Esophagus squamous epithelium (tissue), 5 donors: ENCODE measurements at regions not wholly inside any gene's neighbourhood (a gene's known extent, or its start where the extent isn't known, plus 50 kb on each side); places are given as distances from the start of the nearest gene placed in this dataset.
A peak's percentile ranks its signal among the peaks of the same experiment; 100 is the strongest.

Experiments used
- DNase-seq: peaks from one replicate; lab custom pipeline; 2025; lab: John Stamatoyannopoulos, UW
- H3K27ac ChIP-seq, 4 donors: fragments of 200-600 bp; sonication (generic); one replicate each; pipeline ENCODE4 v1.5.1; 2016 to 2019; ENCODE audit warnings: mild to moderate bottlenecking in 1 of 4
- H3K27me3 ChIP-seq, 4 donors: fragments of 200-600 bp; sonication (generic); 1 replicate in 3 of 4; 2 replicates in 1 of 4; pipeline versions ENCODE4 v1.5.1 to v1.6.0; 2017 to 2021; ENCODE audit warnings: antibody characterized with exemption in 1 of 4
- H3K36me3 ChIP-seq, 3 donors: fragments of 200-600 bp; sonication (generic); one replicate each; pipeline ENCODE4 v1.5.1; 2016 to 2019
- H3K4me1 ChIP-seq, 3 donors: fragments of 200-600 bp; sonication (generic); one replicate each; pipeline ENCODE4 v1.5.1; 2017 to 2019
- H3K4me3 ChIP-seq, 4 donors: fragments of 200-600 bp; sonication (generic); 1 replicate in 3 of 4; 2 replicates in 1 of 4; pipeline ENCODE4 v1.5.1; 2016 to 2019; ENCODE audit warnings: mild to moderate bottlenecking in 2 of 4, moderate library complexity in 1 of 4
- H3K9me3 ChIP-seq, 3 donors: fragments of 200-600 bp; sonication (generic); one replicate each; pipeline ENCODE4 v1.5.1; 2016 to 2019
- CTCF ChIP-seq, 6 experiments: fragments of 450-650 bp in 4 of 6; fragments of 200-600 bp in 2 of 6; sonication (generic) in 2 of 6; IDR thresholded peaks; one replicate each; pipeline ENCODE4 v1.5.1; 2016 to 2019; ENCODE audit warnings: antibody characterized with exemption in 6 of 6, mild to moderate bottlenecking in 4 of 6, moderate library complexity in 4 of 6
- POLR2A ChIP-seq, 4 donors: fragments of 450-650 bp; IDR thresholded peaks; one replicate each; pipeline ENCODE4 v1.6.1; 2017; ENCODE audit warnings: antibody characterized with exemption in 4 of 4, mild to moderate bottlenecking in 4 of 4, moderate library complexity in 3 of 4
- WGBS, 2 donors: methylation state at CpG; one replicate each; pipeline ENCODE4 v1.1.5; 2018; 5-methylcytosine and 5-hydroxymethylcytosine counted together
- intact Hi-C: fragments of 100-400 bp; cut with DNase I; formaldehyde crosslinking; loops from one replicate; pipeline ENCODE4 v1.15.0; 2022
- donor health status: DM: yes; HTN: yes; CAD: no.

GRCh38 chr5:74433896-74434829, 206.4 kb downstream of the ENC1 start:
- H3K27ac ChIP-seq: peak overlapping the region in 1 of 4 donors; percentile 25

GRCh38 chr5:74433255-74433895, 207.2 kb downstream of the ENC1 start:
- H3K36me3 ChIP-seq: no peaks in the 10 kb centered on the region
- no peaks in the 10 kb centered on the region for H3K27me3 ChIP-seq
- WGBS, 2 donors: 29 to 36% methylated on average over 7 of the region's 7 CpGs
- DNase-seq: no peak
- H3K4me3 ChIP-seq: no peak overlapping the region
- intact Hi-C loops: no loop called here
- H3K27ac ChIP-seq: no peak overlapping the region
- TF ChIP-seq POLR2A (IDR thresholded peaks at IDR 0.05) (no peak), CTCF (IDR thresholded peaks at IDR 0.05) (no peak)
- H3K9me3 ChIP-seq: no peaks in the 10 kb centered on the region
- peaks cover 7 to 25% (median 9%) of the 10 kb centered on the region in 3 donors for H3K4me1 ChIP-seq

More at GRCh38 chr5:74433896-74434829, 206.4 kb downstream of the ENC1 start:
- peak overlapping the region in 1 of 4 donors; percentile 16 for H3K4me3 ChIP-seq
- 36 to 42% methylated on average over 9 of the region's 9 CpGs for WGBS, 2 donors
- no peaks in the 10 kb centered on the region for H3K36me3 ChIP-seq
- TF ChIP-seq POLR2A (IDR thresholded peaks at IDR 0.05) (no peak), CTCF (IDR thresholded peaks at IDR 0.05) (no peak)
- DNase-seq: no peak
- no peaks in the 10 kb centered on the region for H3K9me3 ChIP-seq
- no peaks in the 10 kb centered on the region for H3K27me3 ChIP-seq
- H3K4me1 ChIP-seq: peaks cover 7 to 25% (median 9%) of the 10 kb centered on the region in 3 donors
- intact Hi-C loops: no loop called here

- no peak for DNase-seq
- intact Hi-C loops: no loop called here
- 65 to 76% methylated on average over 4 of the region's 4 CpGs for WGBS, 2 donors
Observed at GRCh38 chr5:74432721-74433120, 207.8 kb downstream of the ENC1 start.

GRCh38 chr5:74432216-74432615, 208.3 kb downstream of the ENC1 start:
- no peak overlapping the region for H3K27ac ChIP-seq
- WGBS, 2 donors: 16 to 42% methylated on average over 7 of the region's 7 CpGs
- H3K4me3 ChIP-seq: no peak overlapping the region
- intact Hi-C loops: no loop called here
- H3K9me3 ChIP-seq: no peaks in the 10 kb centered on the region
- no peaks in the 10 kb centered on the region for H3K27me3 ChIP-seq
- DNase-seq: no peak
- H3K4me1 ChIP-seq: peaks cover 7 to 25% (median 9%) of the 10 kb centered on the region in 3 donors
- TF ChIP-seq POLR2A (IDR thresholded peaks at IDR 0.05) (no peak), CTCF (IDR thresholded peaks at IDR 0.05) (no peak)
- H3K36me3 ChIP-seq: no peaks in the 10 kb centered on the region

More at GRCh38 chr5:74432721-74433120, 207.8 kb downstream of the ENC1 start:
- no peak overlapping the region for H3K4me3 ChIP-seq
- no peak overlapping the region for H3K27ac ChIP-seq
- no peaks in the 10 kb centered on the region for H3K27me3 ChIP-seq
- TF ChIP-seq POLR2A (IDR thresholded peaks at IDR 0.05) (no peak), CTCF (IDR thresholded peaks at IDR 0.05) (no peak)
- no peaks in the 10 kb centered on the region for H3K36me3 ChIP-seq
- peaks cover 7 to 25% (median 9%) of the 10 kb centered on the region in 3 donors for H3K4me1 ChIP-seq
- H3K9me3 ChIP-seq: no peaks in the 10 kb centered on the region

GRCh38 chr5:74431290-74431669, 209.2 kb downstream of the ENC1 start:
- H3K27me3 ChIP-seq: no peaks in the 10 kb centered on the region
- no peaks in the 10 kb centered on the region for H3K9me3 ChIP-seq
- intact Hi-C loops: no loop called here
- H3K27ac ChIP-seq: no peak overlapping the region
- TF ChIP-seq CTCF (IDR thresholded peaks at IDR 0.05): no peak
- H3K36me3 ChIP-seq: no peaks in the 10 kb centered on the region
- peaks cover 7 to 25% (median 9%) of the 10 kb centered on the region in 3 donors for H3K4me1 ChIP-seq
- DNase-seq: no peak
- no peak overlapping the region for H3K4me3 ChIP-seq
- 85 to 88% methylated on average over 2 of the region's 2 CpGs for WGBS, 2 donors
